ENCODE measurements at regions not wholly inside any gene's neighbourhood (a gene's known extent, or its start where the extent isn't known, plus 50 kb on each side); places are given as distances from the start of the nearest gene placed in this dataset.

DNA sequence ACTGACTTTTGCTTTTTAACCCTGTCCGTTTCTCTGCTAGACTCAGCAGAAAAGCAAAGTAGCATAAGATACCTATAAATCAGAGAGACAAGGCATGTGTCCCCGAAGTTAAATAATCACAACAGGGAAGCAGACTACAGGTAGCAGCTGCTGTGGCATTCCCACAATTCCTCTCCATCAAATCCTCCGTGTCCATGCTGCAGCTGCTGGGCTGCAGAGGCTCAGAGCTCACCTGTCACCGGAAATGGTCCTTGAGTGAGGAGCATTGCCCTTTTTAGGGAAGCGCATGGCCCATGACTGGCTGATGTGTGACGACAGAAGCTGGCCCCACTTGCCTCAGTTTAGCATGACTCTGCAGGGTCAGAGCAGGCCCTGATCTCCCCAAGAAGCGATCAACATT, 125.0 kb downstream of the MSX2 start:
- ATAC-seq: no peak
- TF ChIP-seq POLR2A (IDR thresholded peaks at IDR 0.05): no peak
- TF ChIP-seq, protein P1, sequence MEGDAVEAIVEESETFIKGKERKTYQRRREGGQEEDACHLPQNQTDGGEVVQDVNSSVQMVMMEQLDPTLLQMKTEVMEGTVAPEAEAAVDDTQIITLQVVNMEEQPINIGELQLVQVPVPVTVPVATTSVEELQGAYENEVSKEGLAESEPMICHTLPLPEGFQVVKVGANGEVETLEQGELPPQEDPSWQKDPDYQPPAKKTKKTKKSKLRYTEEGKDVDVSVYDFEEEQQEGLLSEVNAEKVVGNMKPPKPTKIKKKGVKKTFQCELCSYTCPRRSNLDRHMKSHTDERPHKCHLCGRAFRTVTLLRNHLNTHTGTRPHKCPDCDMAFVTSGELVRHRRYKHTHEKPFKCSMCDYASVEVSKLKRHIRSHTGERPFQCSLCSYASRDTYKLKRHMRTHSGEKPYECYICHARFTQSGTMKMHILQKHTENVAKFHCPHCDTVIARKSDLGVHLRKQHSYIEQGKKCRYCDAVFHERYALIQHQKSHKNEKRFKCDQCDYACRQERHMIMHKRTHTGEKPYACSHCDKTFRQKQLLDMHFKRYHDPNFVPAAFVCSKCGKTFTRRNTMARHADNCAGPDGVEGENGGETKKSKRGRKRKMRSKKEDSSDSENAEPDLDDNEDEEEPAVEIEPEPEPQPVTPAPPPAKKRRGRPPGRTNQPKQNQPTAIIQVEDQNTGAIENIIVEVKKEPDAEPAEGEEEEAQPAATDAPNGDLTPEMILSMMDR (IDR thresholded peaks at IDR 0.05): no peak
- 62 to 71% (median 65%) methylated on average over 7 of the region's 7 CpGs for WGBS, 4 donors
- DNase-seq: no peak
- Histone ChIP-seq H3K4me3 (no peak overlapping the region), H3K9me3 (peaks cover 0 to 2% (median 0%) of the 10 kb centered on the region in 12 donors), H3K27me3 (peaks cover 0 to 2% (median 0%) of the 10 kb centered on the region in 9 donors), H3K4me1 (peaks cover 0 to 3% (median 0%) of the 10 kb centered on the region in 12 donors), H3K27ac (no peak overlapping the region), H3K36me3 (no peaks in the 10 kb centered on the region)
- intact Hi-C loops (cut with DNase I): no loop called here

DNA sequence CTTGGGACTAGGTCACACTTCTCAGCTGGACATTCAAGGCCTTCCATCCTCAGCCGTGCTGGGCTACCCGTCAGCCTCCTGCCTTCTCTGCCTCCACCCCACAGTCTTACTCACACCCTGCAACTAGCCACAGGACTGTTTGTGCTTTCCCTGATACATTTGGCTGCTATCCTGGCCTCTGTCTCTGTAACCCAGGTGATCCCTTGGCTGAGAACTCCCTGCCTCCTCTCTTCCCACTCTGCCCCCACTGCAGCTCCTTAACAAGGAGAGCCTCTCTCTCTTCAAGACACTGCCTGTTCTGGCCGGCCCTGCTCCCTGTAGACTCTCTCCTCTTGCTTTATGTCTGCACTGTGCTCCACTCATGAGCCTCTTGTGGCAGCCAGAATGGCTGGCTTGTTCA, 120.6 kb downstream of the MSX2 start:
- WGBS, 4 donors: 61 to 74% (median 67%) methylated on average over 3 of the region's 3 CpGs
- peak in 3 of 5 donors; percentile 15 to 52 (median 28) for DNase-seq
- peak; percentile 55 to 84 (median 64) for ATAC-seq
- Histone ChIP-seq H3K4me3 (no peak overlapping the region), H3K4me1 (peaks cover 0 to 14% (median 0%) of the 10 kb centered on the region in 12 donors), H3K36me3 (no peaks in the 10 kb centered on the region), H3K27me3 (no peaks in the 10 kb centered on the region), H3K9me3 (peaks cover 0 to 2% (median 0%) of the 10 kb centered on the region in 12 donors), H3K27ac (peak overlapping the region in 6 of 12 donors; percentile 12 to 59 (median 50))
- intact Hi-C loops (cut with DNase I): no loop called here
- TF ChIP-seq, protein P1 (IDR thresholded peaks at IDR 0.05): no peak
- TF ChIP-seq POLR2A (IDR thresholded peaks at IDR 0.05): no peak

DNA sequence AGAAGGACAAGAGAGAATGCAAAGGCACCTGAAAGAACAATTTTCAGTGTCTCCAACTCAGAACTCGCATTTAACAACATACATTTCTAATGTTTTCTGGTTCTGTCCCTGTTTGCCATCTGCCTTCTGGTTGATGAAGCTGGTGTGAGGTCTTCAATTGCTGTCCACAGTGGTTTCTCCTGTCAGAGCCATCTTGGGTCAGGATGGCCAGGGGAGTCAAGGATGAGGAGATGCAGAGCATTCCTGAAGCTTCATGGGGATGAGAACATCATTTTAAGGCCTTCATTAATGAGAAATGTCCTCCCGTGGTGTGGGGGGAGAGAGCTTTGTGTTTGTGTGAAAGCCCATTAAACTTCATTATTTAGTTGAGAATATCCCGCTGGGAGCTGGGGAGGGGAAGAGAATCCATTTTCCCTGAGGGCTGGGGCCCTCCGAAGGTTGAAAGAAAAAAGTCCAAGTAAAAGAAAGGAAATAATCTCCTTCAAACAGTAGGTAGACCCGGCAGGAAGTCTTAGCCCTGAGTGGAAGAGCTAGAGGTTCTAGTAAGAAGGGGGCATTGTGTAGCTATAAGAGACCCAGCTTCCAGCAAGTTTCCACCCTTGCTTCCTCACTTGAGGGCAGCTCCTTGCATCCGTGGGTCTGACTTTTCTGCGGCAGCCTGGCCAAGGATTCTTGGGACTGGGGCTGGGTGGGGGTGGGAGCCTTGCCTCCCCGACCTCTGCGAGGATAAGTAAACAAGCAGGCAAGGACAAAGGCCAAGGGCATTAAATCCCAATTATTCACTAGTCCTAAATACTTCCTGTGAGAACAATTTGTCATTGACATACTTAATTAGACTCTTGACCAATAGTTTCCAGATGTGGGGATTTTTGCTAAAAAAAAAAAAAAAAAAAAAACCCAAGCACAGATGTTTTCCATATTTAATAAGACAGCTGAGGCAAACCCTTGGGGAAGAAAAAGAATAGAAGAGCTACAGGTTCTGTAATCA, 119.2 kb downstream of the MSX2 start:
- DNase-seq (peak in 4 of 5 donors; percentile 30 to 52 (median 42)), ATAC-seq (peak; percentile 35 to 85 (median 62))
- Histone ChIP-seq H3K4me1 (peaks cover 0 to 14% (median 0%) of the 10 kb centered on the region in 12 donors), H3K9me3 (no peaks in the 10 kb centered on the region), H3K27ac (peak overlapping the region in 9 of 12 donors; percentile 35 to 72 (median 58)), H3K27me3 (no peaks in the 10 kb centered on the region), H3K4me3 (no peak overlapping the region), H3K36me3 (no peaks in the 10 kb centered on the region)
- WGBS, 4 donors: 54 to 63% (median 59%) methylated on average over 9 of the region's 9 CpGs
- TF ChIP-seq POLR2A (IDR thresholded peaks at IDR 0.05): no peak
- TF ChIP-seq, protein P1 (IDR thresholded peaks at IDR 0.05): no peak
- intact Hi-C loops (cut with DNase I): no loop called here

DNA sequence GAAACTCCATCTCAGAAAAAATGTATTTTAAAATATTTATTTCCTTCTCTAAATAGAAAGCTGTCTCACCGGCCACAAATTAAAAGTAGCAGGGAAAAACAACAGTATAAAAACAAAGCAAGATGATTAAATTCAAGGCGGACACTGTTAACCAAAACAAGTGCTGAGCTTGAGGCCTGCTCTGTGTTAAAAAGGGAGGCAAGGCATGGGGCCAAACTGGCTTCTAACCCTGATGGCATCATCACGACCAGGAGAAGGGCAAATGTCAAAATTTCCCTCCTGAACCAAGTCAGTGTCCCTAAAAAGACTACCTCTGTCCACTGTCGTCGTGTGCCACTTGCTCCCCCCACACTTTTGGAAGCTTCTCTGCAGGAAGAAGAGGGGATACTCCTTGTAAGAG, 116.1 kb downstream of the MSX2 start:
- no peak for TF ChIP-seq POLR2A (IDR thresholded peaks at IDR 0.05)
- TF ChIP-seq, protein P1 (IDR thresholded peaks at IDR 0.05): no peak
- H3K36me3 ChIP-seq: no peaks in the 10 kb centered on the region
- no peaks in the 10 kb centered on the region for H3K9me3 ChIP-seq
- no peaks in the 10 kb centered on the region for H3K27me3 ChIP-seq
- ATAC-seq: no peak
- DNase-seq: no peak
- no peak overlapping the region for H3K4me3 ChIP-seq
- no peak overlapping the region for H3K27ac ChIP-seq
- H3K4me1 ChIP-seq: peaks cover 0 to 14% (median 0%) of the 10 kb centered on the region in 12 donors
- WGBS, 4 donors: 76 to 82% (median 79%) methylated on average over 5 of the region's 5 CpGs
- intact Hi-C loops (cut with DNase I): no loop called here

Data from heart left ventricle (tissue), 16 donors.